CD4-positive, alpha-beta T cell treated with Interleukin-6 for 4 hours (primary cell): ENCODE measurements at regions not wholly inside any gene's neighbourhood (a gene's known extent, or its start where the extent isn't known, plus 50 kb on each side); places are given as distances from the start of the nearest gene placed in this dataset.
A peak's percentile ranks its signal among the peaks of the same experiment; 100 is the strongest.

ENCODE experiments used
- DNase-seq: peaks from one replicate; pipeline ENCODE4 v3.0.0-alpha.2; 2020; ENCODE audit warnings: mixed read lengths

- DNase-seq = no peak
Measured at GRCh38 chr15:95429345-95429744, 901.2 kb upstream of the NR2F2 start.

- no peak for DNase-seq
Measured at GRCh38 chr15:95431518-95431917, 899.0 kb upstream of the NR2F2 start.

- no peak for DNase-seq
Measured at GRCh38 chr15:95432878-95433405, 897.6 kb upstream of the NR2F2 start.

GRCh38 chr15:95439922-95440376 is 890.6 kb upstream of the NR2F2 start:
- no peak for DNase-seq

GRCh38 chr15:95440712-95441111 is 889.8 kb upstream of the NR2F2 start:
- no peak for DNase-seq

GRCh38 chr15:95442107-95442719 is 888.3 kb upstream of the NR2F2 start:
- DNase-seq = no peak

GRCh38 chr15:95444860-95445259 is 885.6 kb upstream of the NR2F2 start:
- no peak for DNase-seq

- DNase-seq = peak; percentile 6
Measured at GRCh38 chr15:95446854-95447253, 883.6 kb upstream of the NR2F2 start.

- no peak for DNase-seq
Measured at GRCh38 chr15:95447486-95447885, 883.0 kb upstream of the NR2F2 start.

GRCh38 chr15:95448531-95449229 is 881.8 kb upstream of the NR2F2 start:
- DNase-seq = no peak

GRCh38 chr15:95449230-95449628 is 881.3 kb upstream of the NR2F2 start:
- DNase-seq = no peak

GRCh38 chr15:95450413-95450812 is 880.1 kb upstream of the NR2F2 start:
- DNase-seq = no peak

- no peak for DNase-seq
Measured at GRCh38 chr15:95451938-95452337, 878.6 kb upstream of the NR2F2 start.

GRCh38 chr15:95454403-95455262 is 875.9 kb upstream of the NR2F2 start:
- no peak for DNase-seq

GRCh38 chr15:95457520-95457919 is 873.0 kb upstream of the NR2F2 start:
- DNase-seq = no peak

- no peak for DNase-seq
Measured at GRCh38 chr15:95458721-95459120, 871.8 kb upstream of the NR2F2 start.

GRCh38 chr15:95459273-95459672 is 871.2 kb upstream of the NR2F2 start:
- DNase-seq = no peak

- no peak for DNase-seq
Measured at GRCh38 chr15:95464509-95464908, 866.0 kb upstream of the NR2F2 start.

GRCh38 chr15:95468820-95469219 is 861.7 kb upstream of the NR2F2 start:
- DNase-seq = no peak

GRCh38 chr15:95469496-95470000 is 861.0 kb upstream of the NR2F2 start:
- no peak for DNase-seq

- DNase-seq = no peak
Measured at GRCh38 chr15:95470529-95470928, 860.0 kb upstream of the NR2F2 start.

- no peak for DNase-seq
Measured at GRCh38 chr15:95470997-95471689, 859.4 kb upstream of the NR2F2 start.

- DNase-seq = no peak
Measured at GRCh38 chr15:95471690-95472086, 858.8 kb upstream of the NR2F2 start.
